RPMI8226 (cell line): ENCODE measurements at regions not wholly inside any gene's neighbourhood (a gene's known extent, or its start where the extent isn't known, plus 50 kb on each side); places are given as distances from the start of the nearest gene placed in this dataset.

Experiments used
- DNase-seq: peaks from one replicate; pipeline ENCODE4 v3.0.0-alpha.2; 2015

DNA sequence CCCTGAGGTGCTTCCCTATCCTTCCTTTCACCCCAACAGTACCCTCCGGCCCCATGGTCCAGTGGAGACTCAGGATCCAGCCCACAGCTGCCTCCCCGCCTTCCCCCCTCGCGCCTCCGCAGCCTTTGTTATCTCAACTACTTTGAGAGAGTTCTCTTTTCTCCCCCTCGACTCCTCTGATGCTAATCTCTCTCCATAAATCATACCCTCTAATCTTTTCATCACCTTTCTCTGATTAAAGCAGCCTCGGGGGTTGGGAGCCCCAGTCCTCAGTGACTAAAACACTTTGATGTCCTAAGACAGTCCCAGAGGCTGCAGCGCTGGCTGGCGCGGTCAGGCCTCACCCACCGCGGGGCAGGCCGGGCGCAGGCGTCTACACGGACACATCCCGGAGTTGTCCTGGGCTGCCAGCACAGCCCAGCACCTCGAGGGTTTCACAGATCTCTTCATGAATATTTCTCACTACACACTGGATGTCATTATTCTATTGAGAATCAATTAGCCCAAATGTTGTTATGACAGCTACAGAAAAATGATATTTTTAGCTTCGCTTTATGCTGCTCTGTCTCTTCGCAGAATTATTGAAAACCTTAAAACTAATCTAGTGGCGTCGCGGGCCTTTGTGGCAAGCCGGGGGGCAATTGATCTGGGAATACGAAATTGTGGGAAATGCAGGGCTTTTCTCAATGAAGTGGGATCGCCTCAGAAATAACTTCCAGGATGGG, 289.5 kb downstream of the RRAGC start:
- no peak for DNase-seq

DNA sequence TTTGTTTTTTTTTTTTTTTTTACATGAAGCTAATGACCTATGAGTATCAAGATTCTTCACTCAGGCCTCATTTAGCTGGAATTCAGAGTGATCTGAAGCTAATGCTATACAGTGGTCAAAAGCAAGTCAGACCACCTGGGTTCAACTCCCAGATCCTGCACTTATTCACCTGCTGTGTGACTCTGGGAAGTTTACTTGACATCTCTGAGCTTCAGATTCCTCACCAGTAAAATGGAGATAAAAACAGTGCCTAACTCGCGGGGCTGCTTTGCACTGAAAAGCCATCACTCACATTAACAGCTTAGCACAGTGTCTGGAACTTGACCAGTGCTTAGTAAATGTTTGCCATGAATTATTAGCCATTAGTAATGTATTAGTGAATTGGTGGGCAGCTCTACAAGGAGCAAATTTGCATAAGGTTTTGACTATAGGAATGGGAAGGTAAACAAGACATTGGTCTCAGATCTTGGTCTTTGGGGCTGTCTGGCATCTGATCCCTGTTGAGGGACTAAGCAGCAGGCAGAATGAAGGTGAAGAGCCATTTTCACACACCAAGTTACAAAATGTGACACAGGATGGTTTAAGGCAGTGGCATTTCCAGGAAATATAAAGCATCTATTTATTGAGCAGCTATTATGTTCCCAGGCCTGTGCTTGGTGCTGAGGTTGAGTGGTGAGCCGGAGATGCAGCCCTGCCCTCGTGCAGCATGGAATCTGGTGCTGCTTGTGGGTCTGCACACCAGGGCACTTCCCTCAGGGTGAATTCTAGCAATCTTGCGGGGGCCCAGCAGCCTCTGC, 291.3 kb downstream of the RRAGC start:
- DNase-seq: no peak

DNA sequence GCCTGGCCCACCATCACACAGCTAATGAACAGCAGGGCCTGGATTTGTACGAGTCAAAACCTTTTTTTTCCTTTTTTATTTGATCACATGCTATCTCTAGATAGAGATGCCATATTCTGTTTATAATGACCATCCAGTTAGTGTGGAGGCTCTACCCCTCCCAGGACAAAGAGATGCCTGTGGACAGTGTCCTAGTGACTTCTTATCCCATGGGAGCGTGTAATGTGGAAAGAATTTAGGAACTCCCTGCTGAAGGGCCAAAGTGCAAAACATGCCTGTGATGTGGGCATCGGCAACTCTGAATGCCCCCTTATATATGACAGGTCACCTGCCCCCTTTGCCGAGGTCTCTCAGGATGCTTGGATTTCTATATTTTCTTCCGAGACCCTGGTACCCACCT, 292.2 kb downstream of the RRAGC start:
- DNase-seq: no peak

DNA sequence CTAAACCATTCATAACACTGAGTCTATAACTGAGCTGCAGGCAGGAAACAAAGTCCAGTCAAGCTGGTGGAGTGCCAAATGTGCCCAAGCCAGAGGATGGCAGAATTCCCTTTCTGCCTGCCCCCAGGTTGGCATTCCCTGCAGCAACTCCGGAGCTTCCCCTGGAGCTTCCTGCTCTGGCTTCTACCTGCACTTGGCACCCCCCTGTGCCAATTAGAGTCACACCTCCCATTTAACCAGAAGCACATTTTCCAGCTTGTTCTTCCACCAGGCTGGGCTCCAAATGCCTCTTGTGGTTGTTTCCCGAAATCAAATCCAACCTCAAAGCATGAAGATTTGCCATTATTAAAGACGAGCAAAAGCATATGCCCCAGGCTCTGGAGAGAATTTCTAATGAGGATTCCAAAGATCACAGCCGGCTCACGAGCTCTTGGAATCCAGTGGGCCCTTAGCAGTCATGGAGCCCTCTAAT, 294.5 kb downstream of the RRAGC start:
- no peak for DNase-seq

DNA sequence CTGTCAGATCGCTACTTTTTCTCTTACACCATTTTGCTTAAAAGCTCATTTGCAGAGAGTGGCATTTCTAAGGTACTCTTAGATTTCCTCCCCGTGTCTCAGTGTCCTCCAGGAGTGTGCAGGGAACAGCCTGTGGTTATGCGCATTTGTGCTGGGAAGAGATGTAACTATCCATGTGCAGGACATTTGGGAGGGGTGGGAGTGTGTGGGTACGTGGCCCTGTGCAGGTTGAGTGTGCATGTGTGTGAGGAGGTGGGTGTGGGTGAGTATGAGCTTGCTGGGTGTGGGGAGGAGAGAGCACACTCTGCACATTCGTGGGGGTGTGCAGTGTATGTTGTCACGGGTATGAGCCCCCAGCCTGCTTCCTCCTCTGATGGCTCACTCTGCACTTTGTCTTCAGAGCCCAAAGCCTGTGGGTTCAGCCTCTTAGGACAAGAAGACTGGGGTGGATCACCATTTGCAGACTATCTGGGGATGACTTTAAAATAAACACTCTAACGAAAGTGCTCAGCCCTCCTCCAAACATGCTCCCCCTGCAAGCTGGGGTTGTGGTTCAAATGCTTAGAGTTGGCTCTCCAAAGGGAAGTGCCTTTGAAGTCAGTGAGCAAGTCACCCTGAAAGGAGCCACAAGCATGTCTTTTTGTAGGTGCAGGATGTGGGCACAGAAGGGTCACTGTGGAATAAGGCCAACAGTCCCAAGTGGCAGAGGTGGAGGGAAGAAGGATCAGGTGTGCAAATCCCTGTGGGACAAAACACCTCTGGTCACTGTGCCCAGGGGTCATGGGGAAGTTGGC, 295.4 kb downstream of the RRAGC start:
- DNase-seq: no peak

DNA sequence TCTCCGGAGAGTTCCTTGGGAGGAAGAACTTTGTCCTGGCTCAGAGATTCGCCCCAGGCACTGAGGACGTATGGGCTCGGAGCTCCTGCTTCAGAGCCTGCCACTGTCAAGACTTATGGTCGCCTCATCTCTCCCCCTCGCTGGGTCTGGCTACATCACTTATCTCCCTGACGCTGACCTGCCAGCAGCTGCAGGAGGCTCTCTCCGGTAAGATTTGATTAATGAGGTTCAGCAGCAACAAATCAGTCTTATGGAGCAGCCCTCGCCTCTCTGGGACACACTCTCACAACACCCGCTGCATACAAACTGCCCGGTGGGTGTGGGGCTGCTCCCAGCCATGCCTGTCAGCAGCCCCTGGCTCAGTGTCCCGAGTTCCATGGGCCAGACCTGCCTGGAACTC, 297.8 kb downstream of the RRAGC start:
- DNase-seq: no peak

DNA sequence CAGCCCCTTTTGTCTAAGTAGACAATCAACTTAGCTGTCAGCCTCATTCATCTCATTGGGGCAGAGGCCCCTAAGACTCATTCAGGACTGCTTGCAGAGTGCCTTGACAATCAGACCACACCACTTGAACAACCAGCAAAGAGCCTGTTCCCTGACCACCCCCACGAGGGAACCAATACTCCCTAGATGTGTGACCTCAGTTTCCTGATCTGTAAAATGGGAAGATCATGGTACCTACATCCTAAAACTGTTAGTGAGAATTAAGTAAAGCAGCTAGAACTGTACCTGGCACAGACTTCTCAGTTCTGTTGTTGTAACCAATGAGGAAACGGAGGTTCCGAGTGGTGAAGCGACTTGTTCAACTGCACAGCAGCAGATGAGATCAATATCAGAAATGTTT, 298.5 kb downstream of the RRAGC start:
- DNase-seq: no peak

DNA sequence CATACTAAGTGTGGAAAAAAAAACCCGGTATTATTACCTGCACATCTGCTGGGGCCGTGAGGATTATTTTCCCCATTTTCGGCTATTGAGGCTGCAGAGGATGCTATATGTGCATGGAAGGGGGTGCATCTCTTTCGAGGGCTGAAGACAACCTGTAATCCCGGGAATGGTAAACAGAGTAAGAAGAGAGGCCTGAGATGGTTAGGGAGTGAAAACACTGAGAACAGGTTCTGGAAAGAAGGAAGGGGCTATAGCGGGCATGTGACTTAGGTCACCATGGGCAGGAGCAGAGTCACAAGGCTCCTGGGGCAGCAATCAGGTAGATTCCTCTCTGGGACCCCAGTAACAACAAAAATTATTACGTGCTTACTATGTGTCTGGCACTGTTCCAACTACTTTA, 299.1 kb downstream of the RRAGC start:
- no peak for DNase-seq

DNA sequence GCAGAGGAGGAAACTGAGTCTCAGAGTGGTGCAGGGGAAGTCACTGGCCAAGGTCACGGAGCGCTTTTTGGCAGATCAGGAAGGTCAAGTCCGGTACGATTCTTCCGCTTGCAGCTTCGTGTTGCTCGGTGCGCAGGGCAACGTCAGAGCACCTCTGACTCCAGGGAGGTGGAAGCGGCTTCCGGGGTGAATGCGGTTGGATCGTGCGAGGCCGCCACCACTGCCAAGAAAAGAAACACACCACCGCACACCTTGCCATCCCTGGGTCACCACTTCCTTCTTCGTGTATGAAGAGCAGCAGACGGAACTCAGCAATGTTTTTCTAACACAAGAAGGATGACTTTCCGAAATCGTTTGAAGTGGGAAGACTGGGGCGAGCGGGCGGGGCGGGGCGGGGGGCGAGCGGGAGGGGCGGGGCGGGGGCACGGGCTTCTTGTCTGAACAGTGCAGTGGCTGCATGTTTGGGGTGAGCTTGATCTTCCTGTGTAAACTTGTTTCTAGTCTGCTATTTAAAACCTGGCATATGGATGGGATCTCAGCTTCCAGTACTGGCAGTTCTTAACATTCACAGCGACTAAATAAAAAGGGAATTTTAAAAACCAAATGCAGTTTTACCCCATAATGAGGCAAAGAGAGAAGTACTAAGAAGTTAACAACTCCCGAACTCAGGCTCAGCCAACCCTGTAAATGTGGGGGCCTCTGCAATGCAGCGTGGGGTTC, 300.0 kb downstream of the RRAGC start:
- peak; percentile 69 for DNase-seq

DNA sequence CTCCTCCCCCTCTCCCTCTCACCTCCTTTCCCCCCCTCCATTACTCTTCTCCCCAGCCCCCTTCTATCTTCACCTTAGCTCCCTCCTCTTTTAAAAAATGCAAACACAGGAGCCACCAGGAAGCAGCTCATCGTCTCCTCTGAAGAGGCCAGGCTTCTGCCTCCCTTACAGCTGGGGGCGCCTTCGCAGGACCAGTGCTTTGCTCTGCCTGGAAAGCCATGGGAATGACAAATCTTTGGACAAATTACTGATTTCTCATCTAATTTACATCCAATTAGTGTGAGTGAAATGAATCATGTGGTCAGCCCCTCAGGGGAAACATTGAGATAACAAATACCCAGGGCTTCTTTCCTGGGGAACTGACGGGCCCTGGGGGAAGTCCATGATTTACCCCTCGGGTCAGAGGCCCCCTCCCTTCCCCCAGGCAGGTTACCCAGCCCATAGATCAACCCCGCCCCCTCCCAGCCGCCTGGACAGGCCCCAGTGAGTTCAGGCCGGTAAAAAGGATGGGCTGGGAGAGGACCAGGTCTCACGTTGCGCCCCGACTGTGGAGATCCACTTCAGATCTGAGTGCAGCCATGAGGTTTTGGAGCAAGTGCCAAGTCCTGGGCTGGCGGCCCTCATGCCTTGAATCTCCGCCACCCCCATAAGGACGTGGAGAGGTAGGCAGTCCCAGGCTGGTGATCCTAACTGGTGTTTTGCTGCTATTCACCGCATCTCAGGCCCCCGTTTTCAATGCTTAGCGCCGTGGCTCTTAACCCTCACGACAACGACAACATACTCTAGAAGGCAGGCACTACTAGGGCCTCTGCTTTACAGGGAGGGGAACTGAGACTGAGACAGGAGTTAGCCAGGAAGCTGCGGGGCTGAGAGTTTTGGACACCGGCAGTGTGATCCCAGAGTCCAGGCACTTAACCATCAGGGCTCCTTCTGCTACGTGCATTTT, 300.8 kb downstream of the RRAGC start:
- no peak for DNase-seq

DNA sequence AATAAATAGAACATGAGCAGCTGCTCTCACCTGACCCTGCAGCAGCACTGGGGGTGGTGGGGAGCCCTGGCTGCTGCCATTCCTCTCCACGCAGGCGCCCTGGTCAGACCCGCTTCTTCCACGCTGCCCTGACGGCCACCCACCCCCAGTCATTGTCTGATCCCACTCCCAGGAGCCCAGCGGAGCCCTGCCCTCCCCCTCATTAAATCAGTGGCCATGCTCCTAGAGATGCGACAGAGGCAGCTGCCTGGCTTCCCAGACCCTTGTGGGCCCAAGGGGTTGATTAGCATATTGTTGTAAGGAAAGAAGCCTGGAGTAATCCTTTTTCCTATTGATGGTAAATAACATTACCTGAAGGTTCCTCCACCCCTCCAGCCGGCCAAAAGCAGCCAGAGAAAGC, 301.5 kb downstream of the RRAGC start:
- no peak for DNase-seq

DNA sequence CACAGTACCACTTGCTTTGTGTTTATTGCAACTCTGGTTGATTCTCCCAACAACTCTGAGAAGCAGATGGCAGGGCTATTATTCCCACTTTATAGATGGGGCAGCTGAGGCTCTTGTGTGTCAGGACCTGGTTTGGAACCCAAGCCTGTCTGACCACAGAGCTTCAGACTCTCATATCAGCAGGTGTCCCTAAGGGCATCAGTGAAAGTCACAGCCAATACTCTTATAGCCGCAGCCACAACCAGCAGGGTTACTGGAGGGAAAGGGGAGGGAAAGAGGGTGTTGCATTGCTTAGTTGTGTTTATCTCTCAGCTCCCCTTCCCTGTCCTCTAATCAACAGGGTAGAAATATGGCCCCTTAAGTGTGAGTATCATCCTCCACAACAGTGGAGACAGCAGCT, 304.0 kb downstream of the RRAGC start:
- no peak for DNase-seq

DNA sequence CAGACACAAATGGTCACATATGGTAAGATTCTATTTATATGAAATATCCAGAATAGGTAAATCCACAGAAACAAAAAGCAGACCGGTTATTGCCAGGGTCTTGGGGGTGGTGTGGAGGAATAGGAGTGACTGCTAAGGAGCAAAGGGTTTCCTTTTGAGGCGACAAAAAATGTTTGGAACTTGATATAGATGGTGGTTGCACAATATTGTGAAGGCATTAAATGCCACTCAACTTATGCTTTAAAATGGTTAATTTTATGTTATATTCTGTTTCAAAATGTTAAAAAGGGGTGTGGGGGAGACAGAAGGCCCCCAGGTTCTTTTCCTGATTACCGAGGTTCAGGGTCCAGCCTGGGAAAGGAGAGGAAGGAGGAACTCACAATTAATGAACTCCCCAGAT, 304.4 kb downstream of the RRAGC start:
- DNase-seq: no peak

DNA sequence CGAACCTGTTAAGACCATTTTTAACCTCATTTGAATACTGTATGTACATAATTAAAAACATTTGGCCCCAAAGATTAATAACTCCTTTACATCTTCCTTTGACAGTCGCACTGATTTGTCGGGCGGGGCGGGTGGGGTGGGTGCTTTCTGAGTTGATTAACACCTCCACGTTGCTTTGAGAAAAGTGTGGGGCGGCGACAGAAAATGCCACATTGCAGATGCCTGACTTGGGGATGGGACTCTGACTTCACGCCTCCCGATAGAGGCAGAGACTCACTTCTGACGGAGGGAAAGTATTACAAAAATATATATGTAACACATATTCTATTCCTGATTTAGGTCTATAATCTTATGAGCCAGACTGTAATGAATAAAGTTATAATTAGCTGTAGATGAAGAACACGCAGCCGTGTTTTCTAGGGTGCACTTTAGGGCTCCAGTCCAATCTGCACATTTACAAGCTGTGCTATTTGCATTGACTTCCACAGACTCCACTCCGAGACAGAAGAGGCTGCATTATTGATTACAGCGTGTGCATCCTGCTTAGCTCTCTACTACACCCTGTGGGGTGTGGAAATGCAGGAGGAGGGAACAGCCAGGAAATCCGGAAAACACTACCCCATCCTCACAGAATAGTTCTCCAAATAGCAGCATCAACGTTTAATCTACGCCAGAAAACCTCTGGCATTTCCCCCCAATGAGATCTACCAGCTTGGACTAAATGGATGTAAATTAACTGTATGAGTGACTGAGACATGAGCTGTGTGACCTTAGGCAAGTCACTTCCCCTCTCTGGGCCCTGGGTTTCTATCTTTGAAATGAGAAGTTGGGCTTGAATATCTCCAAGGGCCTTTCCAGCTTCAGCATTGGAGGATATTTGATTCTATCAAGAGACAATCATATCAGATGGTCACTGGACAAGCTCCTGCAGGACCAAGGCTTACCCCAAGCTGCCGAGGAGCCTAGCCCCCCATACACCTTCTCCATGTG, 308.0 kb downstream of the RRAGC start:
- no peak for DNase-seq

DNA sequence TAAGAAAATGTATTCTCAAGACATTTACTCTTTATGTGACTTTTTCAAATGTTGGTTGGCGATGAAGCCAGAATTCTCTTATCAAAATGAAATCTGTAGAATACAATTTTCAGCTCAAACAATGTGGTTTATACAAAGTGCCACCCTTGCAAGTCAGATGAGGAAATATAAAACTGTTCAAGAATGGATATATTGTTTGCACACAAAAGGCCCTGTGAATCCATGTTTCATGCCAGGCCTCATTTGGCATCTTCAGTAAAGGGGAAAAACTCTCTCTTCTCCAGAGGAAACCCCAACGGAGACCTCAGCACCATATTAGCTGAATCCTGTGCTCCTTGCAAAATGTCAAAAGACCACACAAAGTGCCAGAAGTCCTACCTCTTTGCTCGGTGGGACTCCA, 310.4 kb downstream of the RRAGC start:
- no peak for DNase-seq

DNA sequence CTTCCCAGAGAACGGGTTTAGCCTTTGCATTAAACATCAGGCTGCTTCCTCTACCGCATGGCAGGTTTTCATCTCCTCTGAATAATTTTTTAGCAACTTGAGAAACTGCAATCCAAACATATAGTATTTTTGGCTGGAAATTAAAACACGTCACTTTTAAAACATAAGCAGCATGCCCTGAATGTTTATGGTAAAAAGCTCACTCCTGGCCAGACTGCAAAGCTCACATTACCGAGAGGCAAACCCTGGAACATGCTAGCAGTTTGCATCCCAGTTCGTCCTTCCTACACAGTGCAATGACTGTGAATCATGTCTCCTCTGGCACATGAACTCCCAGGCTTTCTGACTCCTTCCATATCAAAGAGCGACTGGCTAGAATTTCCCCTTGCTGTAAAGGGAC, 312.3 kb downstream of the RRAGC start:
- DNase-seq: no peak

DNA sequence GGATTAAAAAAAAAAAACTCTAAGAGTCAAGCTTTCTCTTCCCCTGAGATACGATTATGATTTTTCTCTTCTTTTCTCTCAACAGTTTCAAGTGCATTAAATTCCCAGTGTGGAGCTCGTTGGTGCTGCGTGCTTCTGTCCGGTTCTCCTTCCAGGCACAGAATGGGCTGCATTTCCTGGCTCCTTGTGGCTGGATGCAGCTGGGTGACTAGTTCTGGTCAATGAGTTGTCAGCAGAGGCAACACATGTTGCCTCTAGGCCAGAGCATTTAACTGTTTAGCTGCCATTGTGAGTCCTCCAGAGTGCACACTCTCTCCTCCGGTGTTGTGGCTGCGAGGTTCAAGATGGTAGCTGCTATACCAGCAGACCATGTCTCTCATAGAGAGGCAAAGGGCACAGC, 312.9 kb downstream of the RRAGC start:
- DNase-seq: no peak

DNA sequence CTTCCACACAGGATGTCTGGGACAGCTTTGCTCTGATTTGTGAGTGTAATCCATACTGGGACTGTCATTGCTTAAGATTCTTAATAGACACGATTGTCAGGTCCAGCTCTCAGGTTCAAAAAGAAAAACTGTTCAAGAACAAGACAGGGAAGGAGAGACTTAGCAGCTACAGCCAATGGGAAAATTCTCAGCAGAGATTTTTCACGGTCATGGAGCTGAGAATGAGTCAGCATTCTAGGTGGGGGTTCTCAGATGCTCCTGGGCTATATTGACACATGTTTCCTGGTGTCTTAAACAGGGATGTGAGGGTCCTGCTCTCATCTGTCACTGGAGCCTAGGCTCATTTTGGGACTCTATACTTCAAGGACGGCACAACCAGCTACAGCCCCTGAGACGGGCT, 318.3 kb downstream of the RRAGC start:
- no peak for DNase-seq

DNA sequence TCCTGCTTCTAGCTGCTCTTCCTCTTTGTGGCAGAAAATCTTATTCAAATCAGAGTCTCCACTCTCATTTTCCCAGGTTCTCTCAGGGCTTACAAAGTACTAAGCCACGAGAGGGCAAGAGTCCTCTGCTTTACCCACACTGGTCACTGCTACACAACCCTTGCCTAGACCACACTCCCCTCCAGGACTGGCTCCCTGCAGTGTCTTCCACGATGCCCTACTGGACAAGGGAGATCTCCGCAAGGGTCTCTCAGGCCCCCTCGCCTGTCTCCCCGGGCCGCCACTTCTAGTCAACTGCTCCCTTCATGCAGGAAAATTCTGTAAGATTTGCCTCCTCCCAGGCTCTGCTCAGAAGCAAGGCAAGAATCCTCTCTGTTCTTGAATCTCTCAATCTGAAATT, 319.6 kb downstream of the RRAGC start:
- no peak for DNase-seq

DNA sequence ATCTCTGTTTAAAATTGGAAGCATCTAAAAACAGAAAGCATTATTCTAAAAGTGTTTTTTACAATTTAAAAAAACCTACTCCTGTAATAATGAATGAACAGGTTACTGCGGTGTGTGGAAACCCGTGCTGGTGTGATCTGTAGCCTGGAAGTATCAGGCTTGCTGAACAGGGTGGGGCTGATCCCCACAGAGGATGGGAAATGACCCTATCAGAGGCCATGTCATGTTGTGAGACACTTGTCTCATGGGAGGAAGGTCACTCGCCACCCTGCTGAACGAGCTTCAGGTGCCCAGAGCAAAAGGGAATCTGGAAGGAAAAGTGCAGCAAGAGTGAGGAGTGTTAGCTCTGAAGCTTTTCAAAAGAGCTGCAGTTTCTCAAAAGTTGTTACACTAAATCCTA, 320.7 kb downstream of the RRAGC start:
- no peak for DNase-seq

DNA sequence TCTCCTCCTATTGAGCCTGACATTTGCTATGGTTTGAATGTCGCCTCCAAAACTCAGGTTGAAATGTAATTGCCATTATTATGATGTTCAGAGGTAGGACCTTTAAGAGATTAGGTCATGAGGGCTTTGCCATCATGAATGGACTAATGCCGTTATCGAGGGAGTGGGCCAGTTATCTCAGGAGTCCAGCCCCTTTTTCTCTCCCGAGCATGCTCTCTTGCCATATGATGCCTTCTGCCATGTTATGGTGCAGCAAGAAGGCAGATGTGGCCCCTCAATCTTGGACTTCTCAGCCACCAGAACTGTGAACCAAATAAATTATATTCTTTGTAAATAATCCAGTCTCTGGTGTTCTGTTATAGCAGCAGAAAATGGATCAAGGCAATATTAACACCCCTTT, 323.5 kb downstream of the RRAGC start:
- no peak for DNase-seq
